ENCODE measurements at regions not wholly inside any gene's neighbourhood (a gene's known extent, or its start where the extent isn't known, plus 50 kb on each side); places are given as distances from the start of the nearest gene placed in this dataset.

DNA sequence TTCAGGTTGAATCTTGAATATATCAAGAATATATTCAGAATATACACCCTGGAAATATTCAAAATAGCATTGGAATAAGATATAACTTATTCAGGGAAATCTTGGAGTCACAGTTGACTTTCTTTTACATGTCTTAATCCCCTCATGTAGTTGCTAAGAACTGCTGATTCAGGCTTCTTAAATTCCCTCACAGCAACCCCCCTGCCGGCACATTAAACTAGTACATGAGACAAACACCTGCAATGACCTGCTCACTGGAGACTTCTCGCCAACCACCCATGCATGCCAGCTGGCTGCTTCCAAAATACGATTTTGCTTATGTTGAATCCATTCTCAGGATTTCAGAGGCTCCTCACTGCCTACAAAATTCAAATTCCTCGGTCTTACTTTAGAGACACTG lies 997.1 kb downstream of the EFNB2 start:
- TF ChIP-seq, protein P1, sequence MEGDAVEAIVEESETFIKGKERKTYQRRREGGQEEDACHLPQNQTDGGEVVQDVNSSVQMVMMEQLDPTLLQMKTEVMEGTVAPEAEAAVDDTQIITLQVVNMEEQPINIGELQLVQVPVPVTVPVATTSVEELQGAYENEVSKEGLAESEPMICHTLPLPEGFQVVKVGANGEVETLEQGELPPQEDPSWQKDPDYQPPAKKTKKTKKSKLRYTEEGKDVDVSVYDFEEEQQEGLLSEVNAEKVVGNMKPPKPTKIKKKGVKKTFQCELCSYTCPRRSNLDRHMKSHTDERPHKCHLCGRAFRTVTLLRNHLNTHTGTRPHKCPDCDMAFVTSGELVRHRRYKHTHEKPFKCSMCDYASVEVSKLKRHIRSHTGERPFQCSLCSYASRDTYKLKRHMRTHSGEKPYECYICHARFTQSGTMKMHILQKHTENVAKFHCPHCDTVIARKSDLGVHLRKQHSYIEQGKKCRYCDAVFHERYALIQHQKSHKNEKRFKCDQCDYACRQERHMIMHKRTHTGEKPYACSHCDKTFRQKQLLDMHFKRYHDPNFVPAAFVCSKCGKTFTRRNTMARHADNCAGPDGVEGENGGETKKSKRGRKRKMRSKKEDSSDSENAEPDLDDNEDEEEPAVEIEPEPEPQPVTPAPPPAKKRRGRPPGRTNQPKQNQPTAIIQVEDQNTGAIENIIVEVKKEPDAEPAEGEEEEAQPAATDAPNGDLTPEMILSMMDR (IDR thresholded peaks at IDR 0.05) = no peak
- TF ChIP-seq POLR2A (IDR thresholded peaks at IDR 0.05) = no peak
